Glutamatergic neuron (in vitro differentiated cells): ENCODE measurements at regions not wholly inside any gene's neighbourhood (a gene's known extent, or its start where the extent isn't known, plus 50 kb on each side); places are given as distances from the start of the nearest gene placed in this dataset.

Source experiments
- DNase-seq: peaks from one replicate; pipeline ENCODE4 v3.0.0; 2022
- H3K27ac Mint-ChIP-seq: one replicate; pipeline ENCODE4 v1.8.0; 2020; ENCODE audit warnings: mild to moderate bottlenecking, mixed read lengths, inconsistent platforms; ENCODE audit not compliant: unreplicated experiment
- H3K27me3 Mint-ChIP-seq: one replicate; pipeline ENCODE4 v1.8.0; 2020; ENCODE audit warnings: mild to moderate bottlenecking, moderate library complexity, mixed read lengths, inconsistent platforms; ENCODE audit not compliant: unreplicated experiment
- H3K36me3 Mint-ChIP-seq: one replicate; pipeline ENCODE4 v1.8.0; 2020; ENCODE audit warnings: mild to moderate bottlenecking, mixed read lengths, inconsistent platforms; ENCODE audit not compliant: unreplicated experiment
- H3K4me1 Mint-ChIP-seq: one replicate; pipeline ENCODE4 v1.8.0; 2020; ENCODE audit warnings: mild to moderate bottlenecking, low read depth, mixed read lengths, inconsistent platforms; ENCODE audit not compliant: unreplicated experiment
- H3K4me3 Mint-ChIP-seq: one replicate; pipeline ENCODE4 v1.8.0; 2020; ENCODE audit warnings: mild to moderate bottlenecking, mixed read lengths, inconsistent platforms; ENCODE audit not compliant: unreplicated experiment
- H3K9me3 Mint-ChIP-seq: one replicate; pipeline ENCODE4 v1.8.0; 2020; ENCODE audit warnings: mild to moderate bottlenecking, moderate library complexity, mixed read lengths, inconsistent platforms; ENCODE audit not compliant: unreplicated experiment
- CTCF ChIP-seq: fragments of 200-600 bp; sonication (generic); IDR thresholded peaks from one replicate; pipeline ENCODE4 v1.5.0; 2021; ENCODE audit not compliant: partially characterized antibody, unreplicated experiment

- Mint-ChIP-seq H3K27me3 (no peaks in the 10 kb centered on the region), H3K27ac (no peak overlapping the region)
Measured at GRCh38 chr10:81104494-81104893, 566.8 kb downstream of the SH2D4B start.

GRCh38 chr10:81108516-81109199 is 571.0 kb downstream of the SH2D4B start:
- no peaks in the 10 kb centered on the region for H3K9me3 Mint-ChIP-seq
- TF ChIP-seq CTCF: no peak
- no peaks in the 10 kb centered on the region for H3K27me3 Mint-ChIP-seq
- no peaks in the 10 kb centered on the region for H3K4me1 Mint-ChIP-seq
- no peak for DNase-seq
- H3K36me3 Mint-ChIP-seq: no peaks in the 10 kb centered on the region
- H3K4me3 Mint-ChIP-seq: no peak overlapping the region
- H3K27ac Mint-ChIP-seq: no peak overlapping the region

More at GRCh38 chr10:81104494-81104893, 566.8 kb downstream of the SH2D4B start:
- no peaks in the 10 kb centered on the region for H3K4me1 Mint-ChIP-seq
- DNase-seq: no peak
- H3K4me3 Mint-ChIP-seq: no peak overlapping the region
- no peak for TF ChIP-seq CTCF
- no peaks in the 10 kb centered on the region for H3K9me3 Mint-ChIP-seq
- H3K36me3 Mint-ChIP-seq: no peaks in the 10 kb centered on the region

GRCh38 chr10:81109200-81109752 is 571.6 kb downstream of the SH2D4B start:
- no peaks in the 10 kb centered on the region for H3K36me3 Mint-ChIP-seq
- TF ChIP-seq CTCF: no peak
- no peak for DNase-seq
- H3K27me3 Mint-ChIP-seq: no peaks in the 10 kb centered on the region
- no peak overlapping the region for H3K4me3 Mint-ChIP-seq
- no peak overlapping the region for H3K27ac Mint-ChIP-seq
- H3K9me3 Mint-ChIP-seq: no peaks in the 10 kb centered on the region
- no peaks in the 10 kb centered on the region for H3K4me1 Mint-ChIP-seq

- Mint-ChIP-seq H3K27ac (no peak overlapping the region), H3K4me3 (no peak overlapping the region), H3K4me1 (no peaks in the 10 kb centered on the region), H3K9me3 (no peaks in the 10 kb centered on the region), H3K27me3 (no peaks in the 10 kb centered on the region), H3K36me3 (no peaks in the 10 kb centered on the region)
- DNase-seq: no peak
- TF ChIP-seq CTCF: no peak
Measured at GRCh38 chr10:81116201-81116600, 578.5 kb downstream of the SH2D4B start.

GRCh38 chr10:81116990-81117389 is 579.3 kb downstream of the SH2D4B start:
- Mint-ChIP-seq H3K4me3 (no peak overlapping the region), H3K4me1 (no peaks in the 10 kb centered on the region), H3K27ac (no peak overlapping the region), H3K27me3 (no peaks in the 10 kb centered on the region), H3K9me3 (no peaks in the 10 kb centered on the region), H3K36me3 (no peaks in the 10 kb centered on the region)
- no peak for TF ChIP-seq CTCF
- no peak for DNase-seq
